D721Med (cell line): ENCODE measurements at regions not wholly inside any gene's neighbourhood (a gene's known extent, or its start where the extent isn't known, plus 50 kb on each side); places are given as distances from the start of the nearest gene placed in this dataset.

Experiments used
- DNase-seq: peaks from one replicate; pipeline ENCODE4 v3.0.0; 2011; ENCODE audit warnings: low spot score; ENCODE audit not compliant: insufficient read length
- FAIRE-seq: peaks from 2 replicates; lab custom pipeline; 2011; peaks lifted over from hg19 to GRCh38; lab: Jason Lieb, UNC
- CTCF ChIP-seq: IDR thresholded peaks from 2 replicates; pipeline ENCODE4 v1.5.1; 2012; ENCODE audit warnings: mild to moderate bottlenecking, control low read depth; ENCODE audit not compliant: insufficient read depth; ENCODE audit errors: missing control alignments

GRCh38 chr13:80284290-80284689, 56.6 kb downstream of the SPRY2 start:
- DNase-seq, result no peak
- no peak for FAIRE-seq
- TF ChIP-seq CTCF, result no peak

- no peak for DNase-seq
- FAIRE-seq, result no peak
- no peak for TF ChIP-seq CTCF
Measured at GRCh38 chr13:80278706-80279105, 62.2 kb downstream of the SPRY2 start.

- FAIRE-seq (no peak), DNase-seq (no peak)
- no peak for TF ChIP-seq CTCF
Measured at GRCh38 chr13:80276371-80277289, 64.3 kb downstream of the SPRY2 start.

- no peak for TF ChIP-seq CTCF
- FAIRE-seq, result no peak
- DNase-seq, result no peak
Measured at GRCh38 chr13:80274643-80275042, 66.3 kb downstream of the SPRY2 start.

- FAIRE-seq (no peak), DNase-seq (no peak)
- TF ChIP-seq CTCF, result no peak
Measured at GRCh38 chr13:80273718-80274117, 67.2 kb downstream of the SPRY2 start.

GRCh38 chr13:80265348-80265747, 75.6 kb downstream of the SPRY2 start:
- FAIRE-seq (no peak), DNase-seq (no peak)
- no peak for TF ChIP-seq CTCF
